Right atrium auricular region (tissue), 2 donors: ENCODE measurements at regions not wholly inside any gene's neighbourhood (a gene's known extent, or its start where the extent isn't known, plus 50 kb on each side); places are given as distances from the start of the nearest gene placed in this dataset.

Experiments used
- DNase-seq: peaks from one replicate; pipeline ENCODE4 v3.0.0-alpha.2; 2019; ENCODE audit warnings: low spot score
- H3K27ac ChIP-seq, 2 donors: fragments of 200-600 bp; sonication (generic); 1 replicate in 1 of 2; 2 replicates in 1 of 2; pipeline ENCODE4 v1.5.1; 2016 to 2019
- H3K27me3 ChIP-seq, 2 donors: fragments of 200-600 bp; sonication (generic); one replicate each; pipeline versions ENCODE4 v1.5.1 to v1.6.0; 2017 to 2019
- H3K36me3 ChIP-seq: fragments of 200-600 bp; sonication (generic); one replicate; pipeline ENCODE4 v1.5.1; 2016
- H3K4me1 ChIP-seq, 2 donors: fragments of 200-600 bp; sonication (generic); one replicate each; pipeline versions ENCODE4 v1.5.1 to v1.6.0; 2017 to 2019
- H3K4me3 ChIP-seq, 2 donors: fragments of 200-600 bp; sonication (generic); 1 replicate in 1 of 2; 2 replicates in 1 of 2; pipeline ENCODE4 v1.5.1; 2017 to 2019; ENCODE audit warnings: mild to moderate bottlenecking in 1 of 2, moderate library complexity in 1 of 2
- H3K9me3 ChIP-seq, 2 donors: fragments of 200-600 bp; sonication (generic); one replicate each; pipeline ENCODE4 v1.5.1; 2019
- TF ChIP-seq, protein P1 (sequence below), 2 donors: fragments of 200-600 bp; sonication (generic); IDR thresholded peaks; one replicate each; pipeline ENCODE4 v1.5.1; 2019; ENCODE audit warnings: antibody characterized with exemption in 2 of 2

DNA sequence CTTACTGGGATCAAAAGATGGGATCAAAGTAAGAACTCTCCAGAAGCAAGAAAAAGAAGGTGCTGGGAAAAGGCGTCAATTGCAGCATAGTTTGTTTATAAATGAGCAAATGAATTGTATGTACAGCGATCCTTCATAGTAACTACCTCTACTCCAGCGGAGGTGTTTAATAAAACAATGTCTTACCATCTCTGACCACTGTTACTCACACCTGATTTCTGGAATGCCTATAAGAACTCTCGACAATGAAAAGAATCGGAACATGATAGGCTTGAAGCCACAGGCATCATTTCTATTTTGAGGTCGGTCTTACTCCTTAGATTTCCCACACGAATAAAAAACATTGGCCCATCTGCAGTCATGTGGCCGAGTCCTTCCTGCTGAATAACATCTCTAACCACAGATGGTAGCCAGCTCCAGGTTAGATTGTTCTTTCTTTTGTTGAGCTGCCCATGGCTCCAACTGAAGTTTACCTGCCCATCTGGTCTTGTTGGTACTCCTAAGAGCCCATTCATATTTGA, 67.6 kb downstream of the CLDN34 start:
- peaks cover 0 to 16% of the 10 kb centered on the region in 2 donors for H3K4me1 ChIP-seq
- DNase-seq = no peak
- no peak overlapping the region for H3K4me3 ChIP-seq
- H3K9me3 ChIP-seq = no peaks in the 10 kb centered on the region
- H3K27me3 ChIP-seq = no peaks in the 10 kb centered on the region
- TF ChIP-seq, protein P1, sequence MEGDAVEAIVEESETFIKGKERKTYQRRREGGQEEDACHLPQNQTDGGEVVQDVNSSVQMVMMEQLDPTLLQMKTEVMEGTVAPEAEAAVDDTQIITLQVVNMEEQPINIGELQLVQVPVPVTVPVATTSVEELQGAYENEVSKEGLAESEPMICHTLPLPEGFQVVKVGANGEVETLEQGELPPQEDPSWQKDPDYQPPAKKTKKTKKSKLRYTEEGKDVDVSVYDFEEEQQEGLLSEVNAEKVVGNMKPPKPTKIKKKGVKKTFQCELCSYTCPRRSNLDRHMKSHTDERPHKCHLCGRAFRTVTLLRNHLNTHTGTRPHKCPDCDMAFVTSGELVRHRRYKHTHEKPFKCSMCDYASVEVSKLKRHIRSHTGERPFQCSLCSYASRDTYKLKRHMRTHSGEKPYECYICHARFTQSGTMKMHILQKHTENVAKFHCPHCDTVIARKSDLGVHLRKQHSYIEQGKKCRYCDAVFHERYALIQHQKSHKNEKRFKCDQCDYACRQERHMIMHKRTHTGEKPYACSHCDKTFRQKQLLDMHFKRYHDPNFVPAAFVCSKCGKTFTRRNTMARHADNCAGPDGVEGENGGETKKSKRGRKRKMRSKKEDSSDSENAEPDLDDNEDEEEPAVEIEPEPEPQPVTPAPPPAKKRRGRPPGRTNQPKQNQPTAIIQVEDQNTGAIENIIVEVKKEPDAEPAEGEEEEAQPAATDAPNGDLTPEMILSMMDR (IDR thresholded peaks at IDR 0.05) = no peak
- no peaks in the 10 kb centered on the region for H3K36me3 ChIP-seq
- H3K27ac ChIP-seq = no peak overlapping the region

DNA sequence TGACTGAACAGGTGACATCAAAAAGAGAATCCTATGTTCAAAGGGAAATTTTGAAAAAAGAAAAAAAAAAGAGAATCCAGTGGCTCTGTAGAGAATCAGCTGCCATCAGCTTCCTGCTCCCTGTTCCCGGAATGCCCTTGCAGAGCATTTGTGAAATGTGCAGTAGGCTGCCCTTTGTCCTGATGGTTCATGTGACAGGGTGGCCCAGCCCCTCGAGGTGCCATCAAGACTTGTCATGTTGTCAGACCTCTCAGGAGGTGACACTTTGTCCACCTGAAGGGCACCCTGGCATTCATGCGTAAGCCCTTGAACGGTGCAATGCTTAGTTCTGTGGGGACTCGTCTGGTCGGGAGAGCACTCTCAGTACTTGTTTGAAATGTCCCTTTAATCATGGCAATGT, 71.4 kb downstream of the CLDN34 start:
- H3K27me3 ChIP-seq = no peaks in the 10 kb centered on the region
- H3K9me3 ChIP-seq = no peaks in the 10 kb centered on the region
- TF ChIP-seq, protein P1 (IDR thresholded peaks at IDR 0.05) = no peak
- H3K4me1 ChIP-seq = no peaks in the 10 kb centered on the region
- no peak for DNase-seq
- H3K36me3 ChIP-seq = no peaks in the 10 kb centered on the region
- no peak overlapping the region for H3K27ac ChIP-seq
- no peak overlapping the region for H3K4me3 ChIP-seq

DNA sequence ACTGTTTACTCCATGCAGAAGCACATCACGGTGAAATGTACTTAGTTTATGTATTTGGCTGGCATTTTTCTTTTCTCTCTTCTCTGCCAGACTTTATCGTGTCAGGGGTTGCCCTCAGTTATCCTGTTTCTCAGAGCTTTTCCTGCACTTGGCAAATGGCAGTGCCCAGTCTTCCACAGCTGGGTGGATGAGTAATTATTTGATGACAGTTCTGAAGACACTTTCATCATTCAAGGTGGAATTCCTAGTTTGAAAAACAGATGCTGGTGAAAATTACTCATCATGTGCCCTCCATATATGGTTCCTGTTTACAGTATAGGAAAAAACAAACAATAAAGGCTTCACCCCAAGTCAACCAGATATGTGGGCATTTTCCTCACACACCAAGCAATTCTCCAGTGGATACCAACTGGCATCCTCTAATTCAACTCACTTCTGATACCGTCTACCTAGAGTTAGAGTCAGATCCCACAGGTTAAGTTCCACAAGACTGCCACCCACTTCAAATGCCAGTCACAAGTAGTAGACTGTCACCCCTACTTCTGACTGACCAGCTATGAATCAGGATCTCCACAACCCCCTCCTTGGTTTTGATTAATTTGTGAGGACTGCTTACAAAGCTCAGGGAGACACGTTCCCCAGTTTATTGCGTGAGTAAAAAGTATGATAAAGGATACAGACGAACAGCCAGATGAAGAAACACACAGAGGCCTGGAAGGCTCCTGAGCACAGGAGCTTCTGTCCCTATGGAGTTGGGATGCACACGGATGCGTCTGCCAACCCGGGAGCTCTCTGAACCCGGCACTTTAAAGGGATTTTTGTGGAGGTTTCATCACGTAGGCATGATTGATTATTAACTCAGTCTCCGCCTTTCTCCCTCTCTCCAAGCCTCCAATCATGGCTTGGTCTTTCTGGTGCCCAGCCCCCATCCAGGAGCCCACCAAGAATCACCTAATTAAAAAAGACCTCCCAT, 72.9 kb downstream of the CLDN34 start:
- Histone ChIP-seq H3K4me1 (peaks cover 0 to 10% of the 10 kb centered on the region in 2 donors), H3K27ac (no peak overlapping the region), H3K27me3 (no peaks in the 10 kb centered on the region), H3K9me3 (no peaks in the 10 kb centered on the region), H3K36me3 (no peaks in the 10 kb centered on the region), H3K4me3 (no peak overlapping the region)
- TF ChIP-seq, protein P1 (IDR thresholded peaks at IDR 0.05) = no peak
- no peak for DNase-seq

DNA sequence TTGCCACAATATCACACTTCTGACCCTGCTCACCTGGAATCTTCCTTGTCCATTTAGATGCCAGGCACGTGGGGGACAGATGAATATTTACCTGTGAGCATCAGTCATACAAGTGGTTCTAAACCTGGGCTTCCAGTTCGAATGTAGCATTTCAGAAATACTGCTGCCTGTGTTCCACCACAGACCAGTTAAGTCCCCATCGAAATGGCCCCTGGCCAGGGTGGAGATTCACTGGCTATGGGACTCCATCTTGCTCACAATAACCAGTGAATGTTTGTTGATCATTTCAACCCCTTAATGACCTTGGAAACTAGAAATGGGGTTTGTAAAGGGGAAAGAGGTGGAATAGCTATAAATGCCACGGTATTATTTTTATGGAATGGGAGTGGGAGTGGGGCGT, 73.8 kb downstream of the CLDN34 start:
- Histone ChIP-seq H3K9me3 (no peaks in the 10 kb centered on the region), H3K4me3 (no peak overlapping the region), H3K27me3 (no peaks in the 10 kb centered on the region), H3K27ac (no peak overlapping the region), H3K4me1 (peaks cover 0 to 17% of the 10 kb centered on the region in 2 donors), H3K36me3 (no peaks in the 10 kb centered on the region)
- DNase-seq = no peak
- TF ChIP-seq, protein P1 (IDR thresholded peaks at IDR 0.05) = no peak

DNA sequence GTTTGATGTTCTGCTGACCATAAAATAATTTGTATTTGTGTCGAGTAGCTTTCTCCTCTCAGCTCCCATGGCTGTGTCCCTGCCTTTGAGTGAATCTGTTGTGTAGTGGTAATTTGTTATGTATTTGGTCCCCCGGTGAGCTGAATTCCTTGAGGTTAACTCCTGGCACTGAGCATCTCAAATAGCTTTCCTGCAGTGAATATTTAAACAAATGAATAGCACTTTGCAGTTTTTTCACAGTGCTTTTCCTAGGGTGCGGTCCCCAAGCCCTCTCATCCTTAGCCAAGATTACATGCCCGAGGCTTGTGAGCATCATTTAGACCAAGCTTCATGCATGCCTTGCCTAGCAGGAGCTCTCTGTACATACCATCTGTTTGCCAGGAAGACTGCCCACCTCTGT, 74.2 kb downstream of the CLDN34 start:
- Histone ChIP-seq H3K4me1 (peaks cover 0 to 19% of the 10 kb centered on the region in 2 donors), H3K36me3 (no peaks in the 10 kb centered on the region), H3K27ac (no peak overlapping the region), H3K4me3 (no peak overlapping the region), H3K27me3 (no peaks in the 10 kb centered on the region), H3K9me3 (no peaks in the 10 kb centered on the region)
- TF ChIP-seq, protein P1 (IDR thresholded peaks at IDR 0.05) = no peak
- no peak for DNase-seq
